Transverse colon (tissue), 4 donors: ENCODE measurements at regions not wholly inside any gene's neighbourhood (a gene's known extent, or its start where the extent isn't known, plus 50 kb on each side); places are given as distances from the start of the nearest gene placed in this dataset.

Experiments
- DNase-seq: peaks from one replicate; pipeline ENCODE4 v3.0.0-alpha.2; 2019
- H3K27ac ChIP-seq, 4 donors: fragments of 200-600 bp; sonication (generic); 2 replicates each; pipeline ENCODE4 v1.5.1; 2016 to 2018; ENCODE audit warnings: inconsistent platforms in 4 of 4
- H3K27me3 ChIP-seq: fragments of 200-600 bp; sonication (generic); 2 replicates; pipeline ENCODE4 v1.5.1; 2017; ENCODE audit warnings: inconsistent platforms
- H3K36me3 ChIP-seq, 4 donors: fragments of 200-600 bp; sonication (generic); 2 replicates each; pipeline ENCODE4 v1.5.1; 2017 to 2019; ENCODE audit warnings: inconsistent platforms in 4 of 4
- H3K4me1 ChIP-seq, 4 donors: fragments of 200-600 bp; sonication (generic); 2 replicates each; pipeline ENCODE4 v1.5.1; 2017 to 2020; ENCODE audit warnings: inconsistent platforms in 4 of 4
- H3K4me3 ChIP-seq, 4 donors: fragments of 200-600 bp; sonication (generic); 1 replicate in 1 of 4; 2 replicates in 3 of 4; pipeline versions ENCODE4 v1.5.1 to v1.6.1; 2017 to 2019; ENCODE audit warnings: inconsistent platforms in 4 of 4
- H3K9me3 ChIP-seq, 2 donors: fragments of 200-600 bp; sonication (generic); 2 replicates each; pipeline ENCODE4 v1.5.1; 2017 to 2019; ENCODE audit warnings: inconsistent platforms in 2 of 2
- CTCF ChIP-seq, 5 experiments: fragments of 200-600 bp in 3 of 5; fragments of 450-650 bp in 2 of 5; sonication (generic) in 3 of 5; IDR thresholded peaks; 1 replicate in 2 of 5; 2 replicates in 3 of 5; pipeline ENCODE4 v1.5.1; 2016 to 2017; ENCODE audit warnings: antibody characterized with exemption in 5 of 5, inconsistent platforms in 3 of 5, mild to moderate bottlenecking in 2 of 5, moderate library complexity in 1 of 5
- EP300 ChIP-seq: sonication (generic); formaldehyde crosslinking; IDR thresholded peaks from one replicate; pipeline ENCODE4 v1.6.1; 2017; ENCODE audit warnings: antibody characterized with exemption, low read depth
- POLR2A ChIP-seq: fragments of 450-650 bp; IDR thresholded peaks from one replicate; pipeline ENCODE4 v1.6.1; 2016; ENCODE audit warnings: antibody characterized with exemption, mild to moderate bottlenecking, moderate library complexity
- POLR2AphosphoS5 ChIP-seq, 3 donors: sonication (generic); formaldehyde crosslinking; IDR thresholded peaks; one replicate each; pipeline ENCODE4 v1.6.1; 2016; ENCODE audit warnings: antibody characterized with exemption in 3 of 3
- WGBS, 2 donors: methylation state at CpG; one replicate each; pipeline ENCODE4 v1.1.5; 2018; ENCODE audit warnings: low coverage in 1 of 2; 5-methylcytosine and 5-hydroxymethylcytosine counted together
- in situ Hi-C, 4 donors: fragments of 200-750 bp; cut with MboI; loops; one replicate each; pipeline versions ENCODE4 v1.15.0 to v1.15.1; 2017; ENCODE audit warnings: low sequenced_read_pairs in 3 of 4, low pct_ligation_motif_present in 1 of 4, low pct_unique_long_range_greater_than_20kb in 1 of 4
- intact Hi-C: fragments of 100-400 bp; cut with DNase I; formaldehyde crosslinking; loops from one replicate; pipeline ENCODE4 v1.15.1; 2023; ENCODE audit warnings: low total_unique reads

- no peak overlapping the region for H3K27ac ChIP-seq
- H3K36me3 ChIP-seq = no peaks in the 10 kb centered on the region
- no peak for DNase-seq
- in situ Hi-C loops = no loop called here
- no peak overlapping the region for H3K4me3 ChIP-seq
- WGBS, 2 donors = 100% methylated on average over 2 of the region's 2 CpGs
- TF ChIP-seq POLR2AphosphoS5 (IDR thresholded peaks at IDR 0.05) (no peak), EP300 (no peak), CTCF (IDR thresholded peaks at IDR 0.05) (no peak), POLR2A (no peak)
- H3K27me3 ChIP-seq = no peaks in the 10 kb centered on the region
- H3K4me1 ChIP-seq = no peaks in the 10 kb centered on the region
- no peaks in the 10 kb centered on the region for H3K9me3 ChIP-seq
- intact Hi-C loops = no loop called here
These were observed 131.6 kb upstream of the KIF26B start for GRCh38 chr1:245023222-245023621.

- Histone ChIP-seq H3K36me3 (no peaks in the 10 kb centered on the region), H3K27ac (no peak overlapping the region), H3K4me1 (no peaks in the 10 kb centered on the region), H3K27me3 (no peaks in the 10 kb centered on the region), H3K4me3 (no peak overlapping the region), H3K9me3 (no peaks in the 10 kb centered on the region)
- no peak for TF ChIP-seq EP300
- TF ChIP-seq CTCF (IDR thresholded peaks at IDR 0.05) = no peak
- TF ChIP-seq POLR2AphosphoS5 (IDR thresholded peaks at IDR 0.05) = no peak
- no peak for TF ChIP-seq POLR2A
- 70 to 79% methylated on average over 4 to 6 of the region's 6 CpGs for WGBS, 2 donors
- in situ Hi-C loops (no loop called here), intact Hi-C loops (no loop called here)
- no peak for DNase-seq
These were observed 134.8 kb upstream of the KIF26B start for GRCh38 chr1:245019910-245020486.

GRCh38 chr1:245016700-245017099, 138.1 kb upstream of the KIF26B start:
- Histone ChIP-seq H3K27me3 (no peaks in the 10 kb centered on the region), H3K9me3 (no peaks in the 10 kb centered on the region), H3K27ac (no peak overlapping the region), H3K4me3 (no peak overlapping the region), H3K4me1 (no peaks in the 10 kb centered on the region), H3K36me3 (no peaks in the 10 kb centered on the region)
- DNase-seq = no peak
- WGBS, 2 donors = 78 to 90% methylated on average over 4 of the region's 4 CpGs
- TF ChIP-seq CTCF (IDR thresholded peaks at IDR 0.05) (no peak), POLR2AphosphoS5 (IDR thresholded peaks at IDR 0.05) (no peak), POLR2A (no peak), EP300 (no peak)
- intact Hi-C loops = no loop called here
- in situ Hi-C loops = no loop called here

- H3K4me1 ChIP-seq = no peaks in the 10 kb centered on the region
- in situ Hi-C loops = no loop called here
- intact Hi-C loops = no loop called here
- no peaks in the 10 kb centered on the region for H3K36me3 ChIP-seq
- H3K27me3 ChIP-seq = no peaks in the 10 kb centered on the region
- no peak overlapping the region for H3K27ac ChIP-seq
- TF ChIP-seq POLR2AphosphoS5 (IDR thresholded peaks at IDR 0.05) (no peak), EP300 (no peak), POLR2A (no peak), CTCF (IDR thresholded peaks at IDR 0.05) (no peak)
- WGBS, 2 donors = 86% methylated on average over 3 of the region's 3 CpGs
- no peak for DNase-seq
- no peak overlapping the region for H3K4me3 ChIP-seq
- no peaks in the 10 kb centered on the region for H3K9me3 ChIP-seq
These were observed 139.8 kb upstream of the KIF26B start for GRCh38 chr1:245015031-245015430.
